ENCODE measurements at regions not wholly inside any gene's neighbourhood (a gene's known extent, or its start where the extent isn't known, plus 50 kb on each side); places are given as distances from the start of the nearest gene placed in this dataset.
"Not testable (repeated sequence)": the region's sequence is repeated elsewhere in the genome, so short reads cannot be mapped to it uniquely, and the experiment has no call there.

- not testable (repeated sequence) for TF ChIP-seq CTCF (IDR thresholded peaks at IDR 0.05); POLR2AphosphoS5 (IDR thresholded peaks at IDR 0.05; ENCODE audit: low read depth, low read length)
These were observed 66.0 kb upstream of the DEFB108B start for GRCh38 chr11:71767016-71767415.

Measured in Panc1 (cell line).